ENCODE measurements at regions not wholly inside any gene's neighbourhood (a gene's known extent, or its start where the extent isn't known, plus 50 kb on each side); places are given as distances from the start of the nearest gene placed in this dataset.

DNA sequence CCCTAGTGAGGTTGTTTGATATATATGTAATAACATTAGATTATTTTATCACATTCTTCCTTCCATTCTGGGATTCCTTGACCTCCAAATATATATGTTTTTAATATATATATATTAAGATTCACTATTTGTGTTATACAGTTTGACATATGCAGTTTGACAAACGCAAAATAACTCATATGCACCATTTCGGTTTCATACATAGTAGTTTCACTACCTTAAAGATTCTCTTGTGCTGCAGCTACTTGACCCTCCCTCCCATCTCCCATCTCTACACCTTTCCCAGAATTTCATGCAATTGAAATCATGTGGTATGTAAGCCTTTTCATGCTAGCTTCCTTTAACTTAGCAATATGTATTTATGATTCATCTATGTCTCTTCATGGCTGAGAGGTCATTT lies 1244.4 kb downstream of the SORCS3 start:
- no peak for DNase-seq
- in situ Hi-C loops (cut with HindIII; ENCODE audit: low pct_ligation_motif_present, low pct_unique_long_range_greater_than_20kb, low sequenced_read_pairs): no loop called here

DNA sequence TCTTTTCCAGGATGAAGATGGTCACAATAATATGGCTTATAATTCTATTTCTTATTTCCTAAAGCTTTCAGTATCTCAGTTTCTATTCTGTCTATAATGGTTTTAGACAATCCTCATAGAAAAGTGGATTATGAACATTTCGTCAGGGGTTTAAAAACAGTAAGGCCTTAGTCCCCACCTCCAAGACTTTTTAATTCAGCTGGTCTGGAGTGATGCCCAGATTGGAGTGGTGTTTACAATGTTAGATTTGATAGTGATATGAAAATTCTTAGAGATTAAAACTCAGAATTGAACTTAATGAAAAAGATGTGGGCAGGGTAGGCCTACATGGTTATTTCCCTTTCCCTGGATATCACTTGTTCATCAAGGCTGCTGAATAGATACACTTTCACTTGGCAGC lies 1238.3 kb downstream of the SORCS3 start:
- in situ Hi-C loops (cut with HindIII; ENCODE audit: low pct_ligation_motif_present, low pct_unique_long_range_greater_than_20kb, low sequenced_read_pairs): no loop called here
- DNase-seq: no peak

DNA sequence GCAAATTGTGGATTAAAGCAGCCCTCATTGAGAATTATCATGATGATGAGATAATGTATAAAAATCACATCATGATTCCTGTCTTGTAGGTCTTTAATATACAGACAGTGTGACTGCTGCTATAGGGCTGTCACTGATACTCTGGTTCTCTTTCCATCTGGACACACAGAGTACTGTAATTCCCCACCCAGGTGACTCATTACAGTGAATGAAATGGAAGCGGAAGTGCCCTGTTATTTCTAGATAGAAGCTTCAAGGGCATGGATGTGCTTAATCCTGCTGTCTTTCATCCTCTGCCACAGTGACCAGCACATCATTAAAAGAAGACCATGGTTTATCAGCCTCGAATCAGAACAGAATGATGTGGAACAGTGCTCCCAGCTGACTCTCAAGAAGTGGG lies 1234.0 kb downstream of the SORCS3 start:
- in situ Hi-C loops (cut with HindIII; ENCODE audit: low pct_ligation_motif_present, low pct_unique_long_range_greater_than_20kb, low sequenced_read_pairs): no loop called here
- no peak for DNase-seq

DNA sequence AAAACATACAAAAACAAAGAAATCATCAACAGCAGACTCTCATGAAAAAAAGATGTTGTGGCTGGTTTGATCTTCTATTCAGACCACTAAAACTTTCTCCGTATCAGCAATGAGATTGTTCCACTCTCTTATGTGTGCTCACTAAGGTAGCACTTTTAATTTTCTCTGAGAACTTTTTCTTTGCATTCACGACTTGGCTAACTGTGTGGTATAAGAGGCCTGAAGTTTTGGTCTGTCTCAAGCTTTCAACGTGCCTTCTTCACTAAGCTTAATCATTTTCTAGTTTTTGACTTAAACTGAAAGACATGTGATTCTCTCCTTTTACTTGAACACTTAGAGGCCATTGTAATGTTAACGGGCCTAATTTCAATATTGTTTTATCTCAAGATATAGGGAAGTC lies 1231.6 kb downstream of the SORCS3 start:
- in situ Hi-C loops (cut with HindIII; ENCODE audit: low pct_ligation_motif_present, low pct_unique_long_range_greater_than_20kb, low sequenced_read_pairs): no loop called here
- DNase-seq: no peak

DNA sequence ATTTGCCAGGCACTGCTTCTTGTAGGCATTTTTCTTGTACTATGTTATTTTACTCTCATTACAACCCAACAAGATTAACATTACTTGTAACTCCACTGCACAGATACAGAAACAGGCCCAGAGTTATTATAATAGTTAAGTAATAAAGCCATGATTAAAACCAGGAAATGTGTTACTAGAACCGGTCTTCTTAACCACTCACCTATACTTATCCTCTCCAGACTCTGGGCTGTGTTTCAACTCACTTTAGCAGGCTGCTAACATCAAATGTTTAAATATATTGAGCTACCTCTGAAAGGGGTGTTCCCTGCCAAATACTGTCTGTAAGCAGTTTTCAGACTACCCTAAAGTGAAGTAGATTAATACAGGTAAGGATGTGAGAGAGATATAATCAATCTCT lies 1227.8 kb downstream of the SORCS3 start:
- in situ Hi-C loops (cut with HindIII; ENCODE audit: low pct_ligation_motif_present, low pct_unique_long_range_greater_than_20kb, low sequenced_read_pairs): no loop called here

DNA sequence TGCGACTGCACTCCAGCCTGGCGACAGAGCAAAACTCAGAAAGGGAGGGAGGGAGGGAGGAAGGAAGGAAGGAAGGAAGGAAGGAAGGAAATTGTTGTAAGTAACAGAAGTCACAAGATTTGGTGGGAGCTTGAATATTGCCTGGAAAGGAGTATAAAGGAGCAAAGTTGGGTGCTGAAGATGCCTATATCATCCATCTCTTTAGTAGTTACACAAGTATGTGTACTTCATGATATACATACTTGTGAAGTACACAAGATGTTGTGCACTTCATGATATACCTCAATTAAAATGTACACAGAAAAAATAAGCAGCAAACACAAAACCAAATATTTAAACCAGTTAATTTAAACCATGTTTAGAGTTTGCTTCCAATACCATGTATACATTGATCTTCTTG lies 1223.8 kb downstream of the SORCS3 start:
- in situ Hi-C loops (cut with HindIII; ENCODE audit: low pct_ligation_motif_present, low pct_unique_long_range_greater_than_20kb, low sequenced_read_pairs): no loop called here
- no peak for DNase-seq

More for the DNA sequence above, 1227.8 kb downstream of the SORCS3 start:
- no peak for DNase-seq

DNA sequence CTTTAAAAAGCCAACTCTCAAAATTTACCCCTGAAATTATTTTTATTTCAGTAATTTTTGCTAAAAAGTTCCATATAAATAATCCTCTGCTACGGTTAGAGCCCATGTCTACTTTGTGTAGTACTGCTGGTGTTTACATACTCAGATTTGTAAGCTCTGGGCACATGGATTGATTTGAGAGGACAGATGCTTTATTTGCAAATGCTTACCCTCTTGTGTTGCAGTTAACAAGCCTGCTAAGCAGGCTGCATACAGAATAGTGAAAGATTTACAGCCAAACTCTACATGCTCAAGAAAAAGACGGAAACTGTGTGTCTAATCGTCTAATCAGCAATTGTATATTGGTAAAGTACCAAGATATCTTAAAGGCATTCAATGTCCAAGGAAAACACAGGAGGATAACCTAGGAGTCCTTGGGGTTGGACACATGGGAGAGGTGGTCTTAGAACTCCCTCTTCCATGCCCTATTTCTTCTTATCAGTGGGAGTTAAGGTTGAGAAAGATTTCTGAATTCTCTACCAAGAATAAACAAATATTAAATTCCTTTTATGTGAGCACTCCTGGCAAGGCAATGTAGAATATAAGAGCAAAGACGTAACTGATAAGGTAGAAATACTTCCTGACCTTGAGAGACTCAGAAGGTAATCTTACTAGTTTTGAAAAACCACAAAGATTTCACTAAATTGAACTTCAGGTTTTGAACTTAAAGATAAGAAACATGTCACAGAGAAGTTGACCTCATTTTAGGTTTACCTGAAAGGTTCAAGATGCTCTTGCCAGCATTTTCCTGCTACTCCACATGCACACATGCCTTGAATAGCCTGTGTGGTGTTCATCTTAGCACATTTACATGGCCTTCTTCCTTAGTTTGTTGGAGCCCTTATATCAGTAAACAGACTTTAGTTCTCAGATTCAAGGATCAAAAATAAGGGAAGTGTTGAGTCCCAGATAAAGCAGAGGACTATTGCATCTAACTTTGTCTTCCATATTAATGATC lies 1216.5 kb downstream of the SORCS3 start:
- no peak for DNase-seq
- in situ Hi-C loops (cut with HindIII; ENCODE audit: low pct_ligation_motif_present, low pct_unique_long_range_greater_than_20kb, low sequenced_read_pairs): no loop called here

DNA sequence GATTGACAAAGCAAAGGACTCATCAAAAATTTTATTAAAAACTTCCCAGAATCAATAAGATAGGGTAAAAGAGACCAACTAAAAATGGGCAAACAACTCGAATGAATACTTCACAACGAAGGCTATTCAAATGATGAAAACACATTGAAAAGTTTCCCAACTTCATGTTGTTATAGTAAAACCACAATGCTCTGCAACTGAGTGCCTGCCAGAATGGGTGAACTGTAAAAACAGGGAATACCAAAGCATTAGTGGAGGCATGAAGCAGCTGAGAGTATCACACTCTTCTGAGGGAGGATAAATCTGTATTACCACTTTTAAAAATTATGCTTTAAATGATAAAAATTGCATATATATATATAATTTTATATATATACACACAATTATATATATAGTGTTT lies 1214.7 kb downstream of the SORCS3 start:
- in situ Hi-C loops (cut with HindIII; ENCODE audit: low pct_ligation_motif_present, low pct_unique_long_range_greater_than_20kb, low sequenced_read_pairs): no loop called here

DNA sequence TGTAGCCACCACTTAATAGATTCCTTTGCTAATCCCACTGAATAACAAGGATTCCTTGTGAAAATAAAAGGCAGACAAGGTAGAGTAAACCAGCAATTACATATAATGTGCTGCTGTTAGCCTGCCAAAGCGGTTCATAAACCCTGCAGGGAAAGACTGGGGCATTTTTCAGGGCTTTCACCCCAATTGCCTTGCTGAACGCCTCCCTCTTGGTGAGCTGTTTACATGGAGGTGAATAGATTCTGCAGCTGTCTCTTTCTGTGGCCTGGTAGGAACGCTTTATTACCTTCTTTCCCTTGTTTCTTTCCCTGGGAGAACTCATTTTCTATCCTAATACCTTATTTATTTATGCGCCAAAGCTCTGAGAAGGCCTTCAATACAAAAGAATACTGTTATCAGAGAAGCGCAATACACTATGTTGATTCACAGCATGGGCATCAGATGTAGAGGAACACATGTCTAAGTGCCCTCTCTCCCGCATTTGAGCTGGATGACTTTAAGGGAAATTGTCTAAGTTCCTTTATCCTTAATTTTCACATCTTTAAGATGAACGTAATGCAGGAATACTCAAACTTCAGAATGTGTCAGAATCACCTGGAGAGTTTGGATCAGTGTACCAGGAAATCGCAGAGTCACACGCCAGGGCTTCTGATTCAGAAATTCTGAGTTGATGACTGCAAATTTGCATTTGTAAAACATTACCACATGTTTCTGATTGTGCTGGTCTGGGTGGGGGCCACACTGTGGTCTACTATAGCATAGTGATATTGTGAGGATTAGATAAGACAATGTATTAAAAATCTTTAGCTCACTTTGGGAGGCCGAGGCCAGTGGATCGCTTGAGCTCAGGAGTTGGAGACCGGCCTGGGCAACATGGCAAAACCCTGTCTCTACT lies 1203.8 kb downstream of the SORCS3 start:
- DNase-seq: no peak
- in situ Hi-C loops (cut with HindIII; ENCODE audit: low pct_ligation_motif_present, low pct_unique_long_range_greater_than_20kb, low sequenced_read_pairs): no loop called here

More for the DNA sequence above, 1214.7 kb downstream of the SORCS3 start:
- DNase-seq: no peak

DNA sequence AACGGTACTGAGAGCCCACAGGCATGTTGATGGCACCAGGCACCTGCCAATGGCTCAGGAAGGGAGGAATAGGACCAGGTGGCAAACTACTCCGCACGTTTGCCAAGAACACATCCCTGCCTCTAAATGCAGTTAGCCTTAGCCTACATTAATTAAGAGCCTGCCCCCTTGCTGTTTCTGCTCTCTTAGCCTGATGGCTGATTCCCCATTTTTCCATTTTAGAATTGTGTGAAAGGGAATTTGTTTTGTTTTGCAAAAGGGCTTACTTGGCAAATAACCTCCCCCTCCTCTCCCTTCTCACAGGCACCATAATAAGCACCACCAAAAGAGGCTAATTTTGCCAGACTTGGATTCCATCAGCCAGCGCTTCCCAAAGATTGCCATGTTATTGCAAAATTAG lies 1203.2 kb downstream of the SORCS3 start:
- in situ Hi-C loops (cut with HindIII; ENCODE audit: low pct_ligation_motif_present, low pct_unique_long_range_greater_than_20kb, low sequenced_read_pairs): no loop called here
- DNase-seq: no peak

DNA sequence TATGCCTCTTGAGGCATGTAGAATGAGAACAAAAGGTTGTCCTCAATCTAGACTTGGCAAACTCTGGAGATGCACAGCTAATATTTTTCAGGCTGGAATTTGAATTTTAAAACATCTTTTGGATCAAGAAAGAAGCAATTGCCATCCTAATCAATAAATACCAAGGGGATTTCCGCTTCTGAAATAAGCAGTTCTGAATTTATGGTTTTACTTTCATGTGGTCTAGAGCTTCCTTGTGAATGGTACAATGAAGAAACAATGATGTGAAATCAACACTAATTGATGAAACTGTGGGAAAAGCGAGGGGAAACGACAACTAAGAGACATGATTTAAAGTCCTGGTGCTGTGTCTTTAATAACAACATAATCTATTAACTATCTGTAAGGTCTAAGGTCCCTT lies 1202.7 kb downstream of the SORCS3 start:
- in situ Hi-C loops (cut with HindIII; ENCODE audit: low pct_ligation_motif_present, low pct_unique_long_range_greater_than_20kb, low sequenced_read_pairs): no loop called here
- no peak for DNase-seq

DNA sequence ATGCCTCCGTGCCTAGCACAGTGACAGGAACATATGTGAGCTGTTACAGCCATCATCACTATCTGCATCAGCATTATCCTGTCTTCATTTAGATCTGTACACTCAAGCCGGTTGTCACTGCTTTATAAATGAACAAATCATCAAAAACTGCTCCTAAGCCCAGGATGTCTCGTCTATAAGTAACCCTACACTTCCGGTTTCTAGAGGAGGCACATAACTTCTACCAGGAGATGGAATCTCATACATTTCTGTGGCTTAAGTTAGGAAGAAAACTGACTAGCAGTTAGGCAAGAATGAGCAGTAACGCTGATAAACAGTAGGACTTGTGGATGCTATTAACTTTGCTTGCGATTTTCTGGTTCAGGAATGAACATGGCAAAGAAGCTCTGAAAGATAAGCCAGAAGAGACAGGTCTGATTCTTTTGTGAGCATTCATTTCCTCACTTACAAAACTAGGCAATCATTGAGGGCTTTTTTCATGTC lies 1199.2 kb downstream of the SORCS3 start:
- no peak for DNase-seq
- in situ Hi-C loops (cut with HindIII; ENCODE audit: low pct_ligation_motif_present, low pct_unique_long_range_greater_than_20kb, low sequenced_read_pairs): no loop called here

DNA sequence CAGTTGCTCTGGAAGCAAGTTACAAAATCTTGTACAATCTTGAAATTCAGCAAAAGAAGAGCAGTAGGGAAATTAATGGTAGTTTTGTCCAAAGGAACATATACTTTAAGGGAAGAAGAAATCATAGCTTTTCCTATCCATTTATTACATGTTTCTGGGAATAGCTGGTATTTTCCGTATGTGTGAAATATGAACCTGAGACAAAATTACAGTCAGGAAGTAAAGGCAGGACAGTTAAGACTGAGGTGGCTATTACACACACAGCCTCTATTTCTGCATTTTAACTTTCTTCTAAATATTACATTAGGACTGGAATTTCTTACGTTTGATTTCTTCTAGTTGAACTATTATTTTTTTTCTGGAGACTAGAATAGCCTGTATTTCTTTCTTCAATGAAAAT lies 1197.3 kb downstream of the SORCS3 start:
- DNase-seq: no peak
- in situ Hi-C loops (cut with HindIII; ENCODE audit: low pct_ligation_motif_present, low pct_unique_long_range_greater_than_20kb, low sequenced_read_pairs): no loop called here

DNA sequence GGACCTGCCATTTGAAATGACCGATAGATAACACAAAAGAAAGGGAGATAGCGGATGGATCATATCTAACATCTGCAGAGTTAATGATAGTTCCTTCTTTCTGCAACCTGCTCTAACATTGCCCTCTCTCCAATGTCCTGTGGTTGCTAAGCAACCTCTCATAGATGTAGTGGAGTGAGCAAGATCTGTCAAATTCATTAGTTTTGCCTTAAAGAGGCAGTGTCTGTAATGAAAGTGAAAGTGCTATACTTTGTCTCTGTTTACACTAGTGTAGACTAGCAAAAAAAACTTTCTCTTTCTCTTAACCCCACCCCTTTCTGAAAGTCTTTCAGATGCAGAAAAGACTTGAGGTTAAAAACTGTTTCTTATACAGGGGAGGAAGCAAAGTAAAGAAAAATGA lies 1196.9 kb downstream of the SORCS3 start:
- in situ Hi-C loops (cut with HindIII; ENCODE audit: low pct_ligation_motif_present, low pct_unique_long_range_greater_than_20kb, low sequenced_read_pairs): no loop called here
- peak; percentile 61 for DNase-seq

DNA sequence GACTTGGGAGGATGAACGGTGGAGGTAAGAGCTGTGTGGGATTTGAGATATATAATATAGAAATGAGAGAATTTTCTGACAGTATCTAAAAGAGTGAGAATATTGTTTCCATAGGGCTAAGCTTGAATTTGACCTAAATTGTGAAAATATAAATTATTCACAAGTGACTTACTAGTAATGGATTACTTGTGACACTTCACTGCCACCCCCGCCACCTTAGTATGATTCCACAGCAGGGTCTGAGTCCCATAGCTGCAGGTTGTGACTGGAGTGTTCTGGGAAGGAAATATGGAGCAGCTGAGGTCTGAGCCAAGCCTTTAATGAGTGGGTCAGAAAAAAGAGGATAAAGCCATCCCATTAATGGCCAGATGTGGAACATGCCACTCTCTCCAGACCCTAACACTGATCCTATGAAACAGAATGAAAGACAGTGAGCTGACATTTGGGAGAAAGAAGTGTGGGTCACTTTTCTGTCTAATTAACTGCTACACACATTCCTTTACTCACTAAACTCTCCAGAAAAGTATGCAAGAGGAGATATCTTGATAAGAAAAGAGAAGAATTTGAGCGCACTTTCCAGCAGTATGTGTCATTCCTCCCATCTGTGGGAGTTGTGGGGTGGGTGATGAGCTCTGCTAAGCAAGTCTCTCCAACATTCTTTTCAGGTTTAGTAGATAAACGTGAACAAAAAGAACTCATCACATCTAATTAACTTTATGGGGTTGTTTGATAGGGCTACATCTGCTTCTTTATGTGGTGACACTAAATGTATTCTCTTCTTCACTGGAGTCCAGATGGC lies 1193.4 kb downstream of the SORCS3 start:
- no peak for DNase-seq
- in situ Hi-C loops (cut with HindIII; ENCODE audit: low pct_ligation_motif_present, low pct_unique_long_range_greater_than_20kb, low sequenced_read_pairs): no loop called here

DNA sequence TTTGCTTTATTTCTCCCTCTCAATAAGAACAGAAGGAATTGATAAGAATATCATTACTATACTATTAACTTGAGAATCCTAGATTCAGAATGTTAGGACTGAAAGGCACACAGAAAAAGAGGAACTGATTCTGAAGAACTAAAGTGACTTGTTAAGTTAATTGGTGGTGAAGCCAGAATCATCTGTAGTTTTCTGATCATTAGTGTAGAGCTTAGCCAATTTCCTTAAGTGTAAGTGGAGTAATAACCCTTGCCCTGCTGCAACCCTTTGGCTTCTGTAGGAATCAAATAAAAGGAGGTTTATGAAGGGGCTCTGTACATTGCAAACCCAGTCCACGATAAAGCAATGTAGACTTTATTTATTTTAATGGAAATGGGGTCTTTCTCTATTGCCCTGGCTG lies 1186.0 kb downstream of the SORCS3 start:
- DNase-seq: no peak
- in situ Hi-C loops (cut with HindIII; ENCODE audit: low pct_ligation_motif_present, low pct_unique_long_range_greater_than_20kb, low sequenced_read_pairs): no loop called here

DNA sequence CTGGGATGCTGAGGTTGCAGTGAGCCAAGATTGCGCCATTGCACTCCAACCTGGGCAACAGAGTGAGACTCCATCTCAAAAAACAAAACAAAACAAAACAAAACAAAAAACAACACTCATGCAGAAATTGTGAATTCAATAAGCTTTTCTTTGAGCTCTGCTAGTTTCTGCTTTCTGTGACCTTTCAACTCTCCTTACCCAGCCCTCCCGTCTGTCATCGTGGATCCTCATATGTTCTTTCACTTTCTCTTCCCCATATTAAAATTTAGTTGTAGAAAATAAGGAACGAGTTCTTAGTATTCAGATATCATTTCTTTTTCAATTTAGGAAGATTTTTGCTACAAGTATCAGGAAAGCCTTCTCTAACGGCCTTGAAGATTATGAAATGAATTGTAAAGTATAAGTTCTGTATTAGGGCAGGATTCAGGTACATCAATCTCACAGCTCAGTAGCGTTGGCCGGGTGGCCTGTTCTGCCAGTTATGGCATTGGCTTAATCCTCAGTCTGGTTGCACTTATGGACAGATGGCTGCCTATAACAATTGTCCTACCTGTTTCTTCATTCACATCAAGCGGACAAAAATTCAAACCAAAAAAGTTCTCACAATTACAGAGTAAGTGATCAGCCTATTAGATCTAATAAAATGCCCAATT lies 1167.0 kb downstream of the SORCS3 start:
- DNase-seq: no peak
- in situ Hi-C loops (cut with HindIII; ENCODE audit: low pct_ligation_motif_present, low pct_unique_long_range_greater_than_20kb, low sequenced_read_pairs): no loop called here

DNA sequence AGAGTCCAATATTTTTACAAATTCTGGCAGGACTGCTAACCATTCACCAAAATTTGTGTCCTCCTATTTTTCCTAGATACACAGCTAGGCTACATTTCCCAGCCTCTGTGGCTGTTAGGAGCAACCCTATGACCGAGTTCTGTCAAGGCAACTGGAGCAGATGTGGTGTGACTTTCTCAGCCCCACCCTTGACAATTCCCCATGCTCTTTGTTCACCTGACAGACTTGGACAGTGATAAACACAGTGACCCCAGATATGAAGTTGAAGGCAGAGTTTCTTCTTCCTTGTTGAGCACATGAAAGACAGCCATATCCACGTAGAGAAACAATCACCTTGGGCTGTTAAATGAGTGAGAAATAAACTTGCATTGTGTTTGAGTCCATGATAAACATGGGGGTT lies 1162.1 kb downstream of the SORCS3 start:
- in situ Hi-C loops (cut with HindIII; ENCODE audit: low pct_ligation_motif_present, low pct_unique_long_range_greater_than_20kb, low sequenced_read_pairs): no loop called here
- no peak for DNase-seq

Data from ACHN (cell line).